Vagina (tissue), 2 donors: ENCODE measurements at regions not wholly inside any gene's neighbourhood (a gene's known extent, or its start where the extent isn't known, plus 50 kb on each side); places are given as distances from the start of the nearest gene placed in this dataset.

ENCODE experiments used
- DNase-seq, 2 donors: peaks; one replicate each; pipeline ENCODE4 v3.0.0-alpha.2; 2017; ENCODE audit errors: extremely low spot score in 2 of 2
- H3K27ac ChIP-seq: fragments of 200-600 bp; sonication (generic); one replicate; pipeline ENCODE4 v1.5.1; 2019
- H3K27me3 ChIP-seq: fragments of 200-600 bp; sonication (generic); one replicate; pipeline ENCODE4 v1.5.1; 2019
- H3K36me3 ChIP-seq, 2 donors: fragments of 200-600 bp; sonication (generic); one replicate each; pipeline ENCODE4 v1.5.1; 2017 to 2019
- H3K4me1 ChIP-seq: fragments of 200-600 bp; sonication (generic); one replicate; pipeline ENCODE4 v1.5.1; 2019
- H3K4me3 ChIP-seq, 2 donors: fragments of 200-600 bp; sonication (generic); 1 replicate in 1 of 2; 2 replicates in 1 of 2; pipeline ENCODE4 v1.5.1; 2016 to 2019
- H3K9me3 ChIP-seq: fragments of 200-600 bp; sonication (generic); one replicate; pipeline ENCODE4 v1.5.1; 2019
- POLR2A ChIP-seq, 2 donors: fragments of 450-650 bp; IDR thresholded peaks; one replicate each; pipeline ENCODE4 v1.6.1; 2017; ENCODE audit warnings: antibody characterized with exemption in 2 of 2, mild to moderate bottlenecking in 2 of 2, moderate library complexity in 2 of 2
- POLR2AphosphoS5 ChIP-seq, 2 donors: sonication (generic); formaldehyde crosslinking; IDR thresholded peaks; one replicate each; pipeline ENCODE4 v1.9.0; 2017; ENCODE audit warnings: antibody characterized with exemption in 2 of 2, mild to moderate bottlenecking in 2 of 2, low read depth in 1 of 2; ENCODE audit not compliant: insufficient read depth in 1 of 2
- intact Hi-C: fragments of 100-400 bp; cut with DNase I; formaldehyde crosslinking; loops from one replicate; pipeline ENCODE4 v1.15.1; 2023
- TF ChIP-seq, protein P1 (sequence below), 3 experiments: fragments of 450-650 bp in 2 of 3; fragments of 200-600 bp in 1 of 3; sonication (generic) in 1 of 3; IDR thresholded peaks; one replicate each; pipeline ENCODE4 v1.5.1; 2017 to 2019; ENCODE audit warnings: antibody characterized with exemption in 3 of 3, mild to moderate bottlenecking in 2 of 3, moderate library complexity in 2 of 3

DNA sequence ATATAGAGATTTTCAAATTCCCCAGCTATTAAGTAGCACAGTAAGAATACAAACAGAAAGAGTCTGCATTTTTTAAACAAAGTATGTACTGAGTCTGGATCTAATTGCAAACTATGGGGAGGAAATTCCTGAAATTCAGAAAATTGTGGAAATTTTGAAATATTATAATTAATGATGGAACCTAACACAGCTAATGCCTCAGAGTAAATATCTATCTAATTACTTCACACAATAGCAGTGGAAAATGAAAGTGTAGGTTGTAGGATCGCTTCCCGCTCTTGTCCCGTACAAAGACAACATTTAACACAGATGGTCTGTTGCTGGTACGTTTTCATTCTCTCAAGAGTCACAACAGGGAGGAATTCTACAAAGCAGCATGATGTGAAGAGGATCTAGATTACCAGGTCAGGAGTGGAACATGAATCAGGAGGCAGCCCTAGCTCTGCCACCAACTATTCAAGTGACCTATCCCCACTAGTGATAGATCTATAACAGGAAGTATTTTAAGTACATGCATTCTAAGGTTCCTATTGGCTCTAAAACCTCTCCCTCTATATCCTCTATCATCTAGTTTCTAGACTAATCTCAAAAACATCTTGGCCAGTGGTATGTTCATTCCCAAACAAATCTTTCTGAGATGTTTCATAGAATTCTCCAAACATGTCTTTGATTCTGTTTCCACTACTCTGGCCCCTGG, 58.9 kb upstream of the GRAMD2B start:
- Histone ChIP-seq H3K27me3 (no peaks in the 10 kb centered on the region), H3K36me3 (no peaks in the 10 kb centered on the region), H3K4me3 (no peak overlapping the region), H3K4me1 (no peaks in the 10 kb centered on the region), H3K27ac (no peak overlapping the region), H3K9me3 (no peaks in the 10 kb centered on the region)
- intact Hi-C loops, result no loop called here
- DNase-seq, result no peak
- no peak for TF ChIP-seq POLR2AphosphoS5 (IDR thresholded peaks at IDR 0.05; ENCODE audit: insufficient read depth in 1 of 2, low read depth in 1 of 2)
- no peak for TF ChIP-seq POLR2A (IDR thresholded peaks at IDR 0.05)
- TF ChIP-seq, protein P1, sequence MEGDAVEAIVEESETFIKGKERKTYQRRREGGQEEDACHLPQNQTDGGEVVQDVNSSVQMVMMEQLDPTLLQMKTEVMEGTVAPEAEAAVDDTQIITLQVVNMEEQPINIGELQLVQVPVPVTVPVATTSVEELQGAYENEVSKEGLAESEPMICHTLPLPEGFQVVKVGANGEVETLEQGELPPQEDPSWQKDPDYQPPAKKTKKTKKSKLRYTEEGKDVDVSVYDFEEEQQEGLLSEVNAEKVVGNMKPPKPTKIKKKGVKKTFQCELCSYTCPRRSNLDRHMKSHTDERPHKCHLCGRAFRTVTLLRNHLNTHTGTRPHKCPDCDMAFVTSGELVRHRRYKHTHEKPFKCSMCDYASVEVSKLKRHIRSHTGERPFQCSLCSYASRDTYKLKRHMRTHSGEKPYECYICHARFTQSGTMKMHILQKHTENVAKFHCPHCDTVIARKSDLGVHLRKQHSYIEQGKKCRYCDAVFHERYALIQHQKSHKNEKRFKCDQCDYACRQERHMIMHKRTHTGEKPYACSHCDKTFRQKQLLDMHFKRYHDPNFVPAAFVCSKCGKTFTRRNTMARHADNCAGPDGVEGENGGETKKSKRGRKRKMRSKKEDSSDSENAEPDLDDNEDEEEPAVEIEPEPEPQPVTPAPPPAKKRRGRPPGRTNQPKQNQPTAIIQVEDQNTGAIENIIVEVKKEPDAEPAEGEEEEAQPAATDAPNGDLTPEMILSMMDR (IDR thresholded peaks at IDR 0.05), result no peak

DNA sequence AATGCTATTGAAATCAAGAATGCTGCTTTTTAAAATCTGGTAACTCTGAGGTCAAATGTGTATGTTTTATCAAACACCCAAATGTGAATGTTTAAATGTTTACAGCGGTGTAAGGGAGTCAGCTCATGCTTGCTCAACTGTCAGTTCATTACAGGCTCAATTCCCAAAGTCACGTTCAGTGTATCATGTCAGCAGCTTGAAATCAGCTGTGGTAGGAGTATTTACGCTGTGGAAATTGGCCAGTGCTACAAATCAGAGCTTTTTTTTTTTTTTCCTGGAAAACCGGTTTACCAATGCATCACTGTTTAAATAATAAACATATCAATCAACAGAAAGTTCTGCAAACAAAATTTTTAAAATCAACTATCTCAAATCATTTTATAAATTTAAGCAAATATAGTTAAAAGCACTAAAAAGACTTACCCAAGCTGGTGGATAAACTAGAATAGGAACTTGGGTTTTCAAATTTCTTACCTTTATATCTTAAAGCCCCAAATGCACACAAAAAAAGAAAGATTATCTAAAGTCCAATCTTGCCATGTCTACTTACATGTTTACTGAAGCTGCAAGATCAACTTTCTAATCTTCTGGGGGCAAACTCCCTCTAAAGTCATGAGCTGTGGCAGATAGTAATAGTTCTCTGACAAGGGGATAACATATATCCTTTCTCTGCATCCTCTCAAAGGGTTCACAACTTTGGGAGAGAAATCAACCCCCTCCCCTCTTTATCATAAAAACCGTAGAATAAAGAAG, 57.6 kb upstream of the GRAMD2B start:
- no peaks in the 10 kb centered on the region for H3K4me1 ChIP-seq
- no peak for TF ChIP-seq POLR2A (IDR thresholded peaks at IDR 0.05)
- peak in 1 of 2 donors; percentile 52 for TF ChIP-seq POLR2AphosphoS5 (IDR thresholded peaks at IDR 0.05; ENCODE audit: insufficient read depth in 1 of 2, low read depth in 1 of 2)
- intact Hi-C loops, result no loop called here
- H3K36me3 ChIP-seq, result no peaks in the 10 kb centered on the region
- no peaks in the 10 kb centered on the region for H3K27me3 ChIP-seq
- H3K4me3 ChIP-seq, result no peak overlapping the region
- H3K9me3 ChIP-seq, result no peaks in the 10 kb centered on the region
- DNase-seq, result no peak
- no peak overlapping the region for H3K27ac ChIP-seq

DNA sequence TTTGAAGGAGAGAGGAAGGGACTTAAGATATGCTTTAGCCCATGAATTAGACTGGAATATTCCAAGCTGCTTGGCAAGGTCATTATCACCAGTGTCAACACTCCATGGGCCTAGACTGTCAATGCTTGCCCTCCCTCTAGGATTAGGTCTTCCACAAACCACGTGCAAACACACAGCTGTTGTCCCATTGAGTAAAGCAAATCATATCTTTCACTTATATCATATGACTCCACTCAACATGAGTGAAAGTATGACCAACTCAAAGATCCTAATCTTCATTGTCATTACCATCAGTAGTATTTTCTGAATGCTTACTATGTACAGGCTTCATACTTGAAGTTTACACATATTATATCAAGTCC, 57.0 kb upstream of the GRAMD2B start:
- Histone ChIP-seq H3K27me3 (no peaks in the 10 kb centered on the region), H3K4me1 (no peaks in the 10 kb centered on the region), H3K36me3 (no peaks in the 10 kb centered on the region), H3K9me3 (no peaks in the 10 kb centered on the region), H3K4me3 (no peak overlapping the region), H3K27ac (no peak overlapping the region)
- DNase-seq, result no peak
- intact Hi-C loops, result no loop called here
- TF ChIP-seq POLR2A (IDR thresholded peaks at IDR 0.05) (no peak), POLR2AphosphoS5 (IDR thresholded peaks at IDR 0.05; ENCODE audit: insufficient read depth in 1 of 2, low read depth in 1 of 2) (no peak)
- TF ChIP-seq, protein P1 (IDR thresholded peaks at IDR 0.05), result no peak

DNA sequence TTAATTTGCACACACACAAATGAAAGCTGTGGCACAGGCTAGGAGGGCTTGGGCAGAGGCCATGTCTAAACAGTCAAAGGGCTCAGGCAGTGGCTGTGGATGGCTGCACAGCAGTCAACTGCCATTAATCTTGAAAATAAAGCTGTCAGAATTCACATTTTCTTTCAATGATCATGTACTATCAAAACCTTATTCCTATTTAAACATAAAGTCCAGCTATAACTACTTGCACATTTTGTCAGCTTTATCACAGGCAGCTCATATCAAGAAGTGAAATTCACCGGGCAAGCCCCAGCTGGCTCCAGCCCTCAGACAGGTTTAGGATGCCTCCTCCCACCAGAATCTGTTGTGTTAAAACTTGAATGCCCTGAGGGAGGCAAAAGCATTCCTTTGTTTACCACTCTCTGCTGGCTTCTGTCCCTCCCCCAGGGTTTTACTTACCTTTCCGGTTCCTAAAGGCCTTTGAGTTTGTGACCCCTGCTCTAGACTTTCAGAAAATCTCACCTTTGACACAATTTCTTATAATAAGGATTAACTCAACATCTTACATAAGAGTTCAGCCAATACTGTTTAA, 54.9 kb upstream of the GRAMD2B start:
- TF ChIP-seq POLR2AphosphoS5 (IDR thresholded peaks at IDR 0.05; ENCODE audit: insufficient read depth in 1 of 2, low read depth in 1 of 2) (peak in 1 of 2 donors; percentile 70), POLR2A (IDR thresholded peaks at IDR 0.05) (no peak)
- no peaks in the 10 kb centered on the region for H3K4me1 ChIP-seq
- peak overlapping the region; percentile 10 for H3K27ac ChIP-seq
- no peak for DNase-seq
- no peaks in the 10 kb centered on the region for H3K27me3 ChIP-seq
- no peaks in the 10 kb centered on the region for H3K9me3 ChIP-seq
- intact Hi-C loops, result no loop called here
- no peak overlapping the region for H3K4me3 ChIP-seq
- no peaks in the 10 kb centered on the region for H3K36me3 ChIP-seq

DNA sequence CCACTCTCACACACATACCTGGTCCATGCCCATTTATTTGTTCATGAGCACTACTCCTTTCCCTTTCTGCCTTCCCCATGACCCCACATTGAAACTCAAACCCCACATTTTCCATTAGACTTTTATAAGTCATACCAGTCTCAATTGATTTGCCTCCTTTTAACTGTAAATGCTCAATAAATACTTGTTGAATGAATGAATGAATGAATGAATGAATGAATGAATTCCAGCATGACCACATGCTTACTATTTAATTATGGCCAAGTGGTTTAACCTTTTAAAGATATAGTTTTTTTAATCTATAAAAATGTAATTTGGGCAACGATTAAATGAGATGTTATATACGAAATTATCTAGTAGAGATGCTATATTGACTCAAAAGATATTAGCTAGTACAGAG, 54.1 kb upstream of the GRAMD2B start:
- Histone ChIP-seq H3K9me3 (no peaks in the 10 kb centered on the region), H3K27ac (no peak overlapping the region), H3K36me3 (no peaks in the 10 kb centered on the region), H3K4me3 (no peak overlapping the region), H3K27me3 (no peaks in the 10 kb centered on the region), H3K4me1 (no peaks in the 10 kb centered on the region)
- intact Hi-C loops, result no loop called here
- DNase-seq, result no peak
- TF ChIP-seq POLR2A (IDR thresholded peaks at IDR 0.05) (no peak), POLR2AphosphoS5 (IDR thresholded peaks at IDR 0.05; ENCODE audit: insufficient read depth in 1 of 2, low read depth in 1 of 2) (no peak)
- TF ChIP-seq, protein P1 (IDR thresholded peaks at IDR 0.05), result no peak
